ENCODE measurements at regions not wholly inside any gene's neighbourhood (a gene's known extent, or its start where the extent isn't known, plus 50 kb on each side); places are given as distances from the start of the nearest gene placed in this dataset.

GRCh38 chr3:193847402-193847801, 254.4 kb downstream of the OPA1 start:
- H3K9me2 ChIP-seq (replicated peaks; ENCODE audit: control insufficient read depth, low read length) = no peaks in the 10 kb centered on the region
- no peak overlapping the region for H3K27ac ChIP-seq (ENCODE audit: low read depth, low read length)
- no peak for TF ChIP-seq CTCF (IDR thresholded peaks at IDR 0.05; ENCODE audit: low read depth, low read length, poor library complexity, severe bottlenecking)
- no peak for TF ChIP-seq EZH2phosphoT487 (IDR thresholded peaks at IDR 0.05; ENCODE audit: borderline replicate concordance, low read length)
- H3K4me3 ChIP-seq (ENCODE audit: low read length) = no peak overlapping the region
- H3F3A ChIP-seq (ENCODE audit: control insufficient read depth, insufficient read depth) = no peaks in the 10 kb centered on the region
- no peaks in the 10 kb centered on the region for H3K27me3 ChIP-seq (ENCODE audit: control insufficient read depth, low read length)
- no peak overlapping the region for H3K4me2 ChIP-seq (ENCODE audit: low read length)
- H3K36me3 ChIP-seq (ENCODE audit: control insufficient read depth, low read length) = no peaks in the 10 kb centered on the region
- no peaks in the 10 kb centered on the region for H4K20me1 ChIP-seq (ENCODE audit: control insufficient read depth, insufficient read depth, low read depth, low read length)
- H3K9me3 ChIP-seq (ENCODE audit: control insufficient read depth, insufficient read depth, low read length) = no peaks in the 10 kb centered on the region
- no peaks in the 10 kb centered on the region for H3K79me2 ChIP-seq (ENCODE audit: control insufficient read depth, low read length)
- peaks cover 4% of the 10 kb centered on the region for H3K4me1 ChIP-seq (ENCODE audit: control insufficient read depth, low read length)

GRCh38 chr3:193848547-193848946, 255.5 kb downstream of the OPA1 start:
- TF ChIP-seq CTCF (IDR thresholded peaks at IDR 0.05; ENCODE audit: low read depth, low read length, poor library complexity, severe bottlenecking) (no peak), EZH2phosphoT487 (IDR thresholded peaks at IDR 0.05; ENCODE audit: borderline replicate concordance, low read length) (no peak)

GRCh38 chr3:193850084-193850619, 257.1 kb downstream of the OPA1 start:
- no peaks in the 10 kb centered on the region for H3K79me2 ChIP-seq (ENCODE audit: control insufficient read depth, low read length)
- no peaks in the 10 kb centered on the region for H3K27me3 ChIP-seq (ENCODE audit: control insufficient read depth, low read length)
- no peak overlapping the region for H3K4me2 ChIP-seq (ENCODE audit: low read length)
- H3K4me3 ChIP-seq (ENCODE audit: low read length) = no peak overlapping the region
- H3K9me2 ChIP-seq (replicated peaks; ENCODE audit: control insufficient read depth, low read length) = no peaks in the 10 kb centered on the region
- no peaks in the 10 kb centered on the region for H3K4me1 ChIP-seq (ENCODE audit: control insufficient read depth, low read length)
- H3K27ac ChIP-seq (ENCODE audit: low read depth, low read length) = no peak overlapping the region
- H3K9me3 ChIP-seq (ENCODE audit: control insufficient read depth, insufficient read depth, low read length) = no peaks in the 10 kb centered on the region
- H4K20me1 ChIP-seq (ENCODE audit: control insufficient read depth, insufficient read depth, low read depth, low read length) = no peaks in the 10 kb centered on the region
- TF ChIP-seq EZH2phosphoT487 (IDR thresholded peaks at IDR 0.05; ENCODE audit: borderline replicate concordance, low read length) = no peak
- no peak for TF ChIP-seq CTCF (IDR thresholded peaks at IDR 0.05; ENCODE audit: low read depth, low read length, poor library complexity, severe bottlenecking)
- no peaks in the 10 kb centered on the region for H3K36me3 ChIP-seq (ENCODE audit: control insufficient read depth, low read length)
- H3F3A ChIP-seq (ENCODE audit: control insufficient read depth, insufficient read depth) = no peaks in the 10 kb centered on the region

More at GRCh38 chr3:193848547-193848946, 255.5 kb downstream of the OPA1 start:
- Histone ChIP-seq H3K9me2 (replicated peaks; ENCODE audit: control insufficient read depth, low read length) (no peaks in the 10 kb centered on the region), H3K9me3 (ENCODE audit: control insufficient read depth, insufficient read depth, low read length) (no peaks in the 10 kb centered on the region), H3K27ac (ENCODE audit: low read depth, low read length) (no peak overlapping the region), H3K4me1 (ENCODE audit: control insufficient read depth, low read length) (no peaks in the 10 kb centered on the region), H3K27me3 (ENCODE audit: control insufficient read depth, low read length) (no peaks in the 10 kb centered on the region), H3F3A (ENCODE audit: control insufficient read depth, insufficient read depth) (no peaks in the 10 kb centered on the region), H3K79me2 (ENCODE audit: control insufficient read depth, low read length) (no peaks in the 10 kb centered on the region), H3K4me3 (ENCODE audit: low read length) (no peak overlapping the region), H4K20me1 (ENCODE audit: control insufficient read depth, insufficient read depth, low read depth, low read length) (no peaks in the 10 kb centered on the region), H3K36me3 (ENCODE audit: control insufficient read depth, low read length) (no peaks in the 10 kb centered on the region), H3K4me2 (ENCODE audit: low read length) (no peak overlapping the region)
